ENCODE measurements at regions not wholly inside any gene's neighbourhood (a gene's known extent, or its start where the extent isn't known, plus 50 kb on each side); places are given as distances from the start of the nearest gene placed in this dataset.

DNA sequence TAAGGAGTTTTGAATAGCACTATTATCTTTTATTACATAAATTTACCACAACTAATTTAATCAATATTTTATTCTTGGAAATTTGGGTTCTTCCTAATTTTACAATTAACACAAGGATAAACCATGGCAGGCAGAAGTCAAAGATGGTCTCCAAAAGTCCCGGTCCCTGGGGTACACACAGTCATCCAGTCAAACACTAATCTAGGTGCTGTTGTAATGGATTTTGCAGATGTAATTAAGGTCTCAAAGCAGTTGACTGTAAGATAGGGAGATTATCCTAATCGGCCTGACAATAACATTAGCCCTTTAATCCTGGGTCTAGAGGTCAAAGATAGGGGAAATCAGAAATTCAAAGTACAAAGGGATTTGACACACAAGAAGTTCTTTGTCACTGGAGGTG lies 57.5 kb upstream of the HTR1A start:
- no peak for TF ChIP-seq POLR2A (IDR thresholded peaks at IDR 0.05)
- TF ChIP-seq, protein P1, sequence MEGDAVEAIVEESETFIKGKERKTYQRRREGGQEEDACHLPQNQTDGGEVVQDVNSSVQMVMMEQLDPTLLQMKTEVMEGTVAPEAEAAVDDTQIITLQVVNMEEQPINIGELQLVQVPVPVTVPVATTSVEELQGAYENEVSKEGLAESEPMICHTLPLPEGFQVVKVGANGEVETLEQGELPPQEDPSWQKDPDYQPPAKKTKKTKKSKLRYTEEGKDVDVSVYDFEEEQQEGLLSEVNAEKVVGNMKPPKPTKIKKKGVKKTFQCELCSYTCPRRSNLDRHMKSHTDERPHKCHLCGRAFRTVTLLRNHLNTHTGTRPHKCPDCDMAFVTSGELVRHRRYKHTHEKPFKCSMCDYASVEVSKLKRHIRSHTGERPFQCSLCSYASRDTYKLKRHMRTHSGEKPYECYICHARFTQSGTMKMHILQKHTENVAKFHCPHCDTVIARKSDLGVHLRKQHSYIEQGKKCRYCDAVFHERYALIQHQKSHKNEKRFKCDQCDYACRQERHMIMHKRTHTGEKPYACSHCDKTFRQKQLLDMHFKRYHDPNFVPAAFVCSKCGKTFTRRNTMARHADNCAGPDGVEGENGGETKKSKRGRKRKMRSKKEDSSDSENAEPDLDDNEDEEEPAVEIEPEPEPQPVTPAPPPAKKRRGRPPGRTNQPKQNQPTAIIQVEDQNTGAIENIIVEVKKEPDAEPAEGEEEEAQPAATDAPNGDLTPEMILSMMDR (IDR thresholded peaks at IDR 0.05), result no peak
- no peak for TF ChIP-seq EP300 (IDR thresholded peaks at IDR 0.05)
- TF ChIP-seq POLR2AphosphoS5 (IDR thresholded peaks at IDR 0.05), result no peak
- Histone ChIP-seq H3K27me3 (no peaks in the 10 kb centered on the region), H3K4me1 (no peaks in the 10 kb centered on the region), H3K27ac (no peak overlapping the region), H3K9me3 (no peaks in the 10 kb centered on the region), H3K36me3 (no peaks in the 10 kb centered on the region), H3K4me3 (no peak overlapping the region)
- WGBS, 2 donors, result 68 to 78% methylated on average over 2 of the region's 2 CpGs
- intact Hi-C loops (cut with DNase I), result no loop called here
- no peak for DNase-seq

DNA sequence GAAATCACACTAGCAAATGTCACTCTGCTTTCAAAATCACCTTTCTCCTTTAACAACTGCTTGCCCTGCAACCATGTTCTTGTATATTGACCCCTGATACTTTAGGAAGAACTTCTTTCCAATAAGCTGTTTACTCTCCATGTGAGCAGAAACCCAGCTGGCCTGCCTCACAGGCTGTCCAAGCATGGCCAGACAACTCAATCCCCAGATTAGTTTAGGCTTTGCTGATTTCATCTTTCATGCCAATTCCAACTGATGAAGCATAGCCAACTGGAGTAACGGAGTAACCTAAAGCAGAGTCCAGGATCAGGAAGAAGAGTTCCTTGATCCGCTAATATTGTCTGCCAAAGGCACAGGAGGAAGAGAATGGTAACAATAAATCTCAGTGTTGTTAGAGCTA lies 56.7 kb upstream of the HTR1A start:
- H3K36me3 ChIP-seq, result no peaks in the 10 kb centered on the region
- H3K4me1 ChIP-seq, result no peaks in the 10 kb centered on the region
- no peaks in the 10 kb centered on the region for H3K9me3 ChIP-seq
- TF ChIP-seq EP300 (IDR thresholded peaks at IDR 0.05) (no peak), POLR2A (IDR thresholded peaks at IDR 0.05) (no peak), POLR2AphosphoS5 (IDR thresholded peaks at IDR 0.05) (no peak)
- TF ChIP-seq, protein P1 (IDR thresholded peaks at IDR 0.05), result no peak
- H3K27ac ChIP-seq, result no peak overlapping the region
- no peaks in the 10 kb centered on the region for H3K27me3 ChIP-seq
- no peak overlapping the region for H3K4me3 ChIP-seq
- intact Hi-C loops (cut with DNase I), result no loop called here
- no peak for DNase-seq
- WGBS, 2 donors, result 82 to 90% methylated on average over 2 of the region's 2 CpGs

DNA sequence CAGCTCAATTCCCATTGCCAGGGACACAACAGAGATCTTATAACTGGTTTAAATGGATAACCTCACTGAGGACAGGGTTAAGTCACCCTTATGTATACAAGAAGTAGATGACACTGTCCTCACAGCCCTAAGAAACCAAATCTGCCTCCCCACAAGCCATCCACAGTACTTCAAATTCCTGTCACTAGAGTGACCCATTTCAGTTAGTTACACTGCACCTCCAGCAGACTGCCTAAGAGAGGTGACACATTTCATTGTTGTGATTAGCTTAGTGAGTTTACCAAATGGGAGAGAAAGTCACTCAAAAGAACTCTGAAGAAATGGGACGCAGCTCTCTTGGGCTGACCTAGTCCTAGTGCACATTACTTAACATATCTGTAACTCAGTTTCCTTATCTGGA lies 53.6 kb upstream of the HTR1A start:
- 81 to 84% methylated on average over 1 of the region's 1 CpG for WGBS, 2 donors
- intact Hi-C loops (cut with DNase I), result no loop called here
- DNase-seq, result no peak

More for the DNA sequence above, 53.6 kb upstream of the HTR1A start:
- H3K36me3 ChIP-seq, result no peaks in the 10 kb centered on the region
- H3K27ac ChIP-seq, result no peak overlapping the region
- no peak overlapping the region for H3K4me3 ChIP-seq
- no peaks in the 10 kb centered on the region for H3K27me3 ChIP-seq
- TF ChIP-seq POLR2A (IDR thresholded peaks at IDR 0.05) (no peak), EP300 (IDR thresholded peaks at IDR 0.05) (no peak), POLR2AphosphoS5 (IDR thresholded peaks at IDR 0.05) (no peak)
- TF ChIP-seq, protein P1 (IDR thresholded peaks at IDR 0.05), result no peak
- H3K4me1 ChIP-seq, result no peaks in the 10 kb centered on the region
- no peaks in the 10 kb centered on the region for H3K9me3 ChIP-seq
